HG03521 (cell line): ENCODE measurements at regions not wholly inside any gene's neighbourhood (a gene's known extent, or its start where the extent isn't known, plus 50 kb on each side); places are given as distances from the start of the nearest gene placed in this dataset.

ENCODE experiments used
- ATAC-seq: cut with Tn5 transposase; IDR thresholded peaks from one replicate; pipeline ENCODE4 v1.9.1; 2021; ENCODE audit warnings: mild to moderate bottlenecking, moderate library complexity; ENCODE audit not compliant: unreplicated experiment

- no peak for ATAC-seq
These were observed 452.9 kb upstream of the PRMT6 start for GRCh38 chr1:106603616-106604015.

GRCh38 chr1:106608841-106609240, 447.6 kb upstream of the PRMT6 start:
- ATAC-seq, result no peak

GRCh38 chr1:106613068-106613467, 443.4 kb upstream of the PRMT6 start:
- ATAC-seq, result no peak

GRCh38 chr1:106613861-106614260, 442.6 kb upstream of the PRMT6 start:
- ATAC-seq, result no peak

GRCh38 chr1:106615473-106615872, 441.0 kb upstream of the PRMT6 start:
- no peak for ATAC-seq

- ATAC-seq, result no peak
These were observed 437.2 kb upstream of the PRMT6 start for GRCh38 chr1:106619080-106619826.

- no peak for ATAC-seq
These were observed 436.7 kb upstream of the PRMT6 start for GRCh38 chr1:106619827-106620134.

- ATAC-seq, result no peak
These were observed 435.9 kb upstream of the PRMT6 start for GRCh38 chr1:106620521-106620954.

GRCh38 chr1:106621853-106622252, 434.6 kb upstream of the PRMT6 start:
- no peak for ATAC-seq

GRCh38 chr1:106637566-106637965, 418.9 kb upstream of the PRMT6 start:
- no peak for ATAC-seq

- ATAC-seq, result no peak
These were observed 410.2 kb upstream of the PRMT6 start for GRCh38 chr1:106646261-106646784.

GRCh38 chr1:106646816-106647215, 409.7 kb upstream of the PRMT6 start:
- ATAC-seq, result no peak

GRCh38 chr1:106651028-106651762, 405.3 kb upstream of the PRMT6 start:
- ATAC-seq, result no peak

GRCh38 chr1:106659490-106660244, 396.8 kb upstream of the PRMT6 start:
- ATAC-seq, result no peak

GRCh38 chr1:106675558-106675957, 380.9 kb upstream of the PRMT6 start:
- no peak for ATAC-seq

- no peak for ATAC-seq
These were observed 380.5 kb upstream of the PRMT6 start for GRCh38 chr1:106676021-106676420.

GRCh38 chr1:106677181-106677580, 379.3 kb upstream of the PRMT6 start:
- ATAC-seq, result no peak

GRCh38 chr1:106677721-106678120, 378.8 kb upstream of the PRMT6 start:
- no peak for ATAC-seq

GRCh38 chr1:106678279-106679050, 378.0 kb upstream of the PRMT6 start:
- no peak for ATAC-seq

- ATAC-seq, result no peak
These were observed 376.3 kb upstream of the PRMT6 start for GRCh38 chr1:106680216-106680615.
